GM21515 (cell line): ENCODE measurements at regions not wholly inside any gene's neighbourhood (a gene's known extent, or its start where the extent isn't known, plus 50 kb on each side); places are given as distances from the start of the nearest gene placed in this dataset.
"Not testable (repeated sequence)": the region's sequence is repeated elsewhere in the genome, so short reads cannot be mapped to it uniquely, and the experiment has no call there.

Experiments used
- ATAC-seq: cut with Tn5 transposase; IDR thresholded peaks from one replicate; pipeline ENCODE4 v1.9.1; 2021; ENCODE audit not compliant: unreplicated experiment

DNA sequence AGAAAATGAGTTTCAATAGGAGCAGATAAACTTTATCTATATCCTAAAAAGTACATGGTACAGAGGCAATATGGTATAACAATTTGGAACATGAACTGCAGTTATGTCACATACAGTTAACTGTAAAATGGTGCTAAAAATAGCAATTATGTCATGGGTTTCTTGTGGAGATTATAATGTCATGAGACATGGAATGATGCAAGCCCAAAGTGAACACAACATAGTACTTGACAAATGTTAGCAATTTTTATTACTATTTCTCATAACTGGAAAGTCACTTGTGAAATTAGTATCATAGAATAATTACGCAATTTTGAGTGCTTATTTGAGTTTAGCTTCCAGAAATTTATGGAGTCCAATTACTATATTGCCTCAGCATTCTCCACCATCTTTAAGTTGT, 1263.4 kb downstream of the DSC3 start:
- no peak for ATAC-seq

- no peak for ATAC-seq
These were observed 1289.2 kb downstream of the DSC3 start for GRCh38 chr18:29753379-29753778.

- ATAC-seq, result no peak
These were observed 1292.8 kb downstream of the DSC3 start for GRCh38 chr18:29749704-29750103.

GRCh38 chr18:29741461-29741860, 1301.1 kb downstream of the DSC3 start:
- no peak for ATAC-seq

DNA sequence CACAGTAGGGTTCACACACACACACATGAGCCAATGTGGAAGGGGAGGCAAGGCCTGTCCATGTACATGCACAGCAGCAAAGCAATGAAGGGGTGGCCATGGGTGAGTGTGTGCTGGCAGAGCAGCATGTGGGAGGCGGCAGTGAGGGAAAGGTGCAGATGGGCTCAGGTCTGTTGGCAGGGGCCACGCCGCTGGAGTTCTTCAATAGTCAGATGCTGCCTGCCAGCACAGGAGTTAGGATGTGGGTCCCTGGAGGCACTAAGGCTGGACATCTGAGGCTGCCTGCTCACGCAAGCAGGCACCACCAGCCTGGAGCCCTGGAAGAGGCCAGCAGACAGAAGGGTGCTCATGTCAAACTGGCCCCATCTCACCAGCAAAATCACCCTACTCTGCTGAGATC, 1304.9 kb downstream of the DSC3 start:
- no peak for ATAC-seq

DNA sequence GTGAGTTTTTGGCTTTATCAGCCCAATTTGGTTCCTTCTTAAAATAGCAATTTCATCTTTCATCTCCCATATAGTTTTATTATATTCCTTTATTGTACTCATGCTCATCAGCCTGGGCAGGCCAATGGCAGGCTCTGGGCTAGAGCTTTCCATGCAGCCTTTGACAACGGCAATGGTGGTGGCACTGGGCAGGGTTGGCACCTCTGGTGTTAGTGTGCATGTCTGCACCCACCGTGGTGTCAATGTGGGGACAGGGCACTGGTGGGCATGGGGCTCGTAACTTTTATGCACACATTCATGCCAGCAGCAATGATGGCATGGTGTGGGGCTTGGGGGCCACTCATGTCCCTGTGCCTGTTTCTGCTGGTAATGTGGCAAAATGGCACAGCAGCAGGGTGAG, 1305.4 kb downstream of the DSC3 start:
- ATAC-seq, result no peak

DNA sequence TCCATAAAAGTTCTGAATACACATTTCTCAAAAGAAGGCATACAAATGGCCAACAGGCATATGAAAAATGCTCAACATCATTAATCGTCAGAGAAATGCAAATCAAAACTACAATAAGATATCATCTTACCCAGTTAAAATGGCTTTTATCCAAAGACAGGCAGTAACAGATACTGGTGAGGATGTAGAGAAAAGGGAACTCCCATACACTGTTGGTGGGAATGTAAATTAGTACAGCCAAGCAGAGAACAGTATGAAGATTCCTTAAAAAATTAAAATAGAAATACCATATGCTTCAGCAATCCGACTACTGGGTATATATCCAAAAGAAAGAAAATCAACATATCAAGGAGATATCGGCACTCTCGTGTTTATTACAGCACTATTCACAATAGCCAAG, 1312.5 kb downstream of the DSC3 start:
- no peak for ATAC-seq

DNA sequence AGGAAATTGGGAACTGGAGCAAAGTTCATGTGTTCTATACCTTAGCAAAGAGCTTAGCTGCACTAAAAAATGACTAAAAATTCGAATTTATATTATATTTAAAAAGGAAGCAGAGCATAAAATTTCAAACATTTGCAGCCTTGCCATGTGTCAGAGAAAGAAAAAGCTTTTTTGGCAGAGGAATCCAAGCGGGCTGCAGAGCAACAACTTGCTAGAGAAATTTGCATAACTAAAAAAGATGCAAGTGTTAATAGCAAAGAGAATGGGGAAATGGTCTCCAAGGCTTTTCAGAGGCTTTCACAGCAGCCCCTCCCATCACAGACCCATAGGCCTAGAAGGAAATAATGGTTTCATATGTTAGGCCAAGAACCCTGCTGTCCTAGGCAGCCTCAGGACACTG, 1315.9 kb downstream of the DSC3 start:
- no peak for ATAC-seq

GRCh38 chr18:29723486-29723885, 1319.1 kb downstream of the DSC3 start:
- ATAC-seq, result not testable (repeated sequence)

DNA sequence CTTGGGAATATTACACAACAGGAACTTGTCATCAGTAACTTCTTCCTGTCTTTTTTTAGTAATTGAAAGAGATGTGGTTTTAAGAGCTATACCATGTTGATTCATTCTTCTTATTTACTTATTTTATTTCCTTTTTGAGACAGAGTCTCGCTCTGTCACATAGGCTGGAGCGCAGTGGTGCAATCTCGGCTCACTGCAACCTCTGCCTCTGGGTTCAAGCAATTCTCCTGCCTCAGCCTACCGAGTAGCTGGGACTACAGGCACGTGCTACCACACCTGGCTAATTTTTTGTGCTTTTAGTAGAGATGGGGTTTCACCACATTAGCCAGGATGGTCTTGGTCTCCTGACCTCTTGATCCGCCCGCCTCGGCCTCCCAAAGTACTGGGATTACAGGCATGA, 1326.6 kb downstream of the DSC3 start:
- ATAC-seq, result not testable (repeated sequence)

GRCh38 chr18:29712785-29713184, 1329.8 kb downstream of the DSC3 start:
- no peak for ATAC-seq

GRCh38 chr18:29711932-29712331, 1330.6 kb downstream of the DSC3 start:
- no peak for ATAC-seq

GRCh38 chr18:29693334-29693733, 1349.2 kb downstream of the DSC3 start:
- ATAC-seq, result no peak

DNA sequence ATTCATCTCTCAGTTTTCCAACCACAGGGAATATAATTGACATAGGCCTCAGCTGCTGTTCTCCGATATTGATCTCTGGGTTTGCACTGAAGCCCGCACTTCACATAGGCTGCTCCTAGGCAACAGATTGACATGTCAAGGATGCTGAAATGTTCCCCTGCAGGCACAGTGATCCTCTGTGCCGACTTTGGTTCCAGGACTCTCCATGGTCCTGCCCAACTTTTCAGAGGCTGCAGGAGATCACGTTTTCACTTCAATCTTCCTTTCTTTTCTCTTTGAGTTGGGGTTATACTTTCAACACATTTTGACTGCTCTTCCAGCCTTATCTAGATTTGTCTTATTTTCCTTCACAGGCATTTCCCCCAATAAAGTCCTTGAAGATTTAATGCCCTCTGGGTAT, 1361.0 kb downstream of the DSC3 start:
- no peak for ATAC-seq

DNA sequence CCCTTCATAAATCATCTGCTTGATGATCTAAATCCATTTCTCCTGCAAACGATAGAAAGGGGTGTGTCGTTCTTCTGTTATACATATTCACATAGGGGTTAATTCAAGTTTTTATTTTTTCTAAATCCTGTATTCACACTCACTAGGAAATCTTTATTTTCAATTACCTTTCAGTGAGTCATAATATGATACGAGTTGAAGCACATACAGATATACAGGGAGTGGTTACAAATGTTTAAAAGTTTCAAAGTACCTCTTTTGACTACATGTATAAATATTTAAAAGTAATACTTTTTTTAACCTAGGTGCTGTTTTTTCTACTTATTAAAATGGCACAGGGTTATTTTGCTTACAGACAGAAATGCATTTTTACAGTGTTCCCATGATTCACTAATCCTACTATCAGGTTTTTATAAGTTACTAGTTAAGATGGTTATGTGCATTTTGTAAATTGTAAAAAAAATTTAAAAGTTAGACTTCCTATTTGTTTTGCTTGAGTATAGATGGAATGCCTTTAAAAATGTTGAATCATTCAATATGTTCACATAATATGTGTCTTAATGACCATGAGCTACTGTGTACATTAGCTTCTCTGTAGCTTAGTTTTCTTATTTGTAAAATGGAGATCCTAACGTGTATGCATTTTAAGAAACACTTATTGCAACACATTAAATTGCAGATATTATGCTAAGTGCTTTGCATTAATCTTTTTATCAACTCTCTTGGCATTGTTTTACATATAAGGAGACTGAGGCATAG, 1378.1 kb downstream of the DSC3 start:
- ATAC-seq, result no peak

GRCh38 chr18:29661924-29662323, 1380.6 kb downstream of the DSC3 start:
- no peak for ATAC-seq

DNA sequence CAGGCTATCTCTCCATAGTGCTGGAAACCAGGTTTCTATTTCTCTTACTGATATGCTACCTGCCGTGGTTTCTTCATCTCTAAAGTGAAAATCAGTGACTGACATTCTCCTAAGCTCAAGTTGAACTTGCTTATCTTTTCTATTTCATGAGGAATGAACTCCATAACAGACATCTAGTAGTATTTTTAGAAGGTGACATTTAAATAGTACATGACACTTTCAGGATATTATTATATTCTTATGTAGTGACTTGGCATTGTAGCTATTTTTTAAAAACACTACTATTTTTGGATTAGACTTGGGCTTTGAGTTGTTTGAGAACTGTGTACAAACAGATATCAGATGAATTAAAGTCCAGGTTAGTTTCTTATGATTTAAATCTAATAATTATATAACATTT, 1381.8 kb downstream of the DSC3 start:
- no peak for ATAC-seq

GRCh38 chr18:29653671-29654215, 1388.8 kb downstream of the DSC3 start:
- ATAC-seq, result no peak

DNA sequence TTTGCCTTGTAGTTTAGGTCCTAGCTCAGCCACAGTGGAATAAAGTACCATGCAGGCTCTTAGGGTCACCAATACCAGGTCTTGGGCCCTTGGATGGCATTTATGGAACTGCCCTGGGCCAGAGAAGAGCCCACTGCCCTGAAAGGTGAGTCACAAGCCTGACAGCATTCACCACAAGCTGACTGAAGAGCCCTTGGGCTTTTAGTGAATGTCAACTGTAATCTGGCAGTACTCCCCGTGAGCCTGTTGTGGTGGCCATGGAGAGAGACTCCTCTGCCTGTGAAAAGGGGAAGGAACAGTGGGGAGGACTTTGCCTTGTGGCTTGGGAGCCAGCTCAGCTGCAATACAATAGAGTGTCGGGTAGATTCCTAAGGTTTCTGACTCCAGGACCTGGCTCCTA, 1389.7 kb downstream of the DSC3 start:
- ATAC-seq, result no peak

GRCh38 chr18:29651122-29651680, 1391.3 kb downstream of the DSC3 start:
- no peak for ATAC-seq

DNA sequence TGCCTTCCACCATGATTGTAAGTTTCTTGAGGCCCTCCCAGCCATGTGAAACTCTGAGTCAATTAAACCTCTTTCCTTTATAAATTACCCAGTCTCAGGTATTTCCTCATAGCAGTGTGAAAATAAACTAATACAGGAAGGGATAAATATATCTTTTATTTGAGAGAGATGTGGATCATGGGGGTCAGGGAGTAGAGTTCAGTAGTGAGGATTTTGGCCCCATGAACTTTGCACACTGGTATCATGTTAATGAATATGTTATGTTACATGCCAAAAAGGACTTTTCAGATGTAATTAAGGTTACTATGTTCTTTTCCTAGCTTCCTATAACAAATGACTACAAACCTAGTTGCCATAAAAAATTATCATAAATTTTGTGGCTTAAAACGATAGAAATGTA, 1393.7 kb downstream of the DSC3 start:
- no peak for ATAC-seq

- ATAC-seq, result no peak
These were observed 1394.8 kb downstream of the DSC3 start for GRCh38 chr18:29647700-29648099.

DNA sequence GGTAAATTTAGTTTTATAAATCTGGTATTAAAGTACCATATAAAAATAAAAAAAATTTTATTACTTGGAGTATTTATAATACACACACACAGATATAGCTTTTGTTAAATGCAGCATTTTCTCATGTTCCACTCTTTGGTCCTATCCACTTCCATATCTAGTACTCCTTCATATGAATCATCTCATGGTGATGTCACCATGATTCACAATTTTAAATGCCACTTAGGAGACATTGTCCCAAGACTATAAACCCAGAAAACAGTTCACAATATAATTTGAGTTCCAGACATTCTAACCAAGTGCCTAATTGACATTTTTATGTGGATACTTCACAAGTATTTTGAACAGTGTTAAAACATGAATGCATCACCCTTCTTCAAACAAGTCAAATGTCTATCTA, 1398.3 kb downstream of the DSC3 start:
- ATAC-seq, result no peak
